Osteoblast (primary cell): ENCODE measurements at regions not wholly inside any gene's neighbourhood (a gene's known extent, or its start where the extent isn't known, plus 50 kb on each side); places are given as distances from the start of the nearest gene placed in this dataset.

Source experiments
- DNase-seq: peaks from one replicate; pipeline ENCODE4 v3.0.0; 2011; ENCODE audit warnings: low spot score, mixed read lengths; ENCODE audit not compliant: insufficient read length; ENCODE audit errors: missing footprints
- H2AFZ ChIP-seq: 2 replicates; pipeline ENCODE4 v1.6.0; 2011; ENCODE audit warnings: mild to moderate bottlenecking, low read length
- H3K27ac ChIP-seq: 2 replicates; pipeline ENCODE4 v1.5.1; 2011; ENCODE audit warnings: mild to moderate bottlenecking, low read depth, low read length, moderate library complexity
- H3K27me3 ChIP-seq: 2 replicates; pipeline ENCODE4 v1.6.0; 2012; ENCODE audit warnings: mild to moderate bottlenecking, control low read depth, inconsistent platforms, low read length, moderate library complexity; ENCODE audit not compliant: insufficient read depth
- H3K36me3 ChIP-seq: 2 replicates; pipeline ENCODE4 v1.5.1; 2011; ENCODE audit warnings: mild to moderate bottlenecking, low read length, control low read depth, moderate library complexity; ENCODE audit not compliant: insufficient read depth
- H3K4me1 ChIP-seq: 2 replicates; pipeline ENCODE4 v1.5.1; 2011; ENCODE audit warnings: mild to moderate bottlenecking, low read length, control low read depth, moderate library complexity; ENCODE audit not compliant: insufficient read depth
- H3K4me2 ChIP-seq: 2 replicates; pipeline ENCODE4 v1.6.0; 2011; ENCODE audit warnings: mild to moderate bottlenecking, low read length; ENCODE audit not compliant: insufficient read depth
- H3K4me3 ChIP-seq: fragments of 200-600 bp; sonication (generic); 3 replicates; pipeline ENCODE4 v1.5.1; 2012; ENCODE audit warnings: mild to moderate bottlenecking, low read length, inconsistent platforms; ENCODE audit not compliant: insufficient read depth
- H3K79me2 ChIP-seq: 2 replicates; pipeline ENCODE4 v1.6.0; 2012; ENCODE audit warnings: mild to moderate bottlenecking, low read length, control low read depth, inconsistent platforms; ENCODE audit not compliant: insufficient read depth
- H3K9me3 ChIP-seq: 2 replicates; pipeline ENCODE4 v1.5.1; 2011; ENCODE audit warnings: low read depth, low read length, control low read depth
- H4K20me1 ChIP-seq: 2 replicates; pipeline ENCODE4 v1.6.0; 2012; ENCODE audit warnings: mild to moderate bottlenecking, low read length, control low read depth; ENCODE audit not compliant: insufficient read depth
- CTCF ChIP-seq: IDR thresholded peaks from 2 replicates; pipeline ENCODE4 v1.5.1; 2011; ENCODE audit warnings: mild to moderate bottlenecking, low read depth, low read length, moderate library complexity; ENCODE audit errors: extremely low read depth

- Histone ChIP-seq H3K4me2 (no peak overlapping the region), H3K27me3 (no peaks in the 10 kb centered on the region), H3K4me3 (no peak overlapping the region), H4K20me1 (no peaks in the 10 kb centered on the region), H3K4me1 (no peaks in the 10 kb centered on the region), H3K79me2 (no peaks in the 10 kb centered on the region), H3K36me3 (no peaks in the 10 kb centered on the region), H3K9me3 (no peaks in the 10 kb centered on the region), H2AFZ (no peak overlapping the region), H3K27ac (no peak overlapping the region)
- TF ChIP-seq CTCF, result no peak
- DNase-seq, result no peak
Measured at GRCh38 chr11:116184763-116185162, 588.0 kb downstream of the BUD13 start.

- no peak overlapping the region for H3K4me2 ChIP-seq
- H3K36me3 ChIP-seq, result no peaks in the 10 kb centered on the region
- DNase-seq, result no peak
- no peaks in the 10 kb centered on the region for H3K4me1 ChIP-seq
- H2AFZ ChIP-seq, result no peak overlapping the region
- H3K4me3 ChIP-seq, result no peak overlapping the region
- H3K27me3 ChIP-seq, result no peaks in the 10 kb centered on the region
- H4K20me1 ChIP-seq, result no peaks in the 10 kb centered on the region
- H3K9me3 ChIP-seq, result no peaks in the 10 kb centered on the region
- no peaks in the 10 kb centered on the region for H3K79me2 ChIP-seq
- no peak for TF ChIP-seq CTCF
- H3K27ac ChIP-seq, result no peak overlapping the region
Measured at GRCh38 chr11:116182356-116182966, 590.3 kb downstream of the BUD13 start.

GRCh38 chr11:116180806-116181600, 591.8 kb downstream of the BUD13 start:
- no peaks in the 10 kb centered on the region for H3K27me3 ChIP-seq
- no peak overlapping the region for H3K4me3 ChIP-seq
- DNase-seq, result no peak
- H3K4me2 ChIP-seq, result no peak overlapping the region
- no peaks in the 10 kb centered on the region for H3K79me2 ChIP-seq
- H2AFZ ChIP-seq, result no peak overlapping the region
- H4K20me1 ChIP-seq, result no peaks in the 10 kb centered on the region
- no peaks in the 10 kb centered on the region for H3K4me1 ChIP-seq
- no peaks in the 10 kb centered on the region for H3K36me3 ChIP-seq
- H3K9me3 ChIP-seq, result no peaks in the 10 kb centered on the region
- H3K27ac ChIP-seq, result no peak overlapping the region
- TF ChIP-seq CTCF, result no peak

GRCh38 chr11:116179401-116179800, 593.4 kb downstream of the BUD13 start:
- H3K27ac ChIP-seq, result no peak overlapping the region
- H3K4me3 ChIP-seq, result no peak overlapping the region
- no peaks in the 10 kb centered on the region for H3K36me3 ChIP-seq
- no peak for TF ChIP-seq CTCF
- no peak overlapping the region for H3K4me2 ChIP-seq
- no peaks in the 10 kb centered on the region for H3K9me3 ChIP-seq
- no peaks in the 10 kb centered on the region for H3K4me1 ChIP-seq
- DNase-seq, result no peak
- H4K20me1 ChIP-seq, result no peaks in the 10 kb centered on the region
- H3K79me2 ChIP-seq, result no peaks in the 10 kb centered on the region
- H3K27me3 ChIP-seq, result no peaks in the 10 kb centered on the region
- H2AFZ ChIP-seq, result no peak overlapping the region
